Hepatocyte (in vitro differentiated cells): ENCODE measurements at regions not wholly inside any gene's neighbourhood (a gene's known extent, or its start where the extent isn't known, plus 50 kb on each side); places are given as distances from the start of the nearest gene placed in this dataset.

ENCODE experiments used
- DNase-seq: peaks from one replicate; pipeline ENCODE4 v3.0.0-alpha.2; 2016; ENCODE audit warnings: low spot score
- H2AFZ ChIP-seq: fragments of 200-600 bp; sonication (generic); 2 replicates; pipeline ENCODE4 v1.6.0; 2016; ENCODE audit warnings: antibody characterized with exemption, mild to moderate bottlenecking
- H3K27ac ChIP-seq: fragments of 200-600 bp; sonication (generic); 2 replicates; pipeline ENCODE4 v1.5.1; 2016; ENCODE audit warnings: mild to moderate bottlenecking
- H3K27me3 ChIP-seq: fragments of 200-600 bp; sonication (generic); 2 replicates; pipeline ENCODE4 v1.6.1; 2016
- H3K36me3 ChIP-seq: fragments of 200-600 bp; sonication (generic); replicated peaks from 2 replicates; pipeline ENCODE4 v1.5.1; 2016; ENCODE audit warnings: low read depth; ENCODE audit not compliant: insufficient read depth
- H3K4me1 ChIP-seq: fragments of 200-600 bp; sonication (generic); 2 replicates; pipeline ENCODE4 v1.5.1; 2016; ENCODE audit warnings: mild to moderate bottlenecking, moderate library complexity; ENCODE audit not compliant: insufficient read depth
- H3K4me2 ChIP-seq: fragments of 200-600 bp; sonication (generic); 2 replicates; pipeline ENCODE4 v1.6.0; 2016
- H3K4me3 ChIP-seq: fragments of 200-600 bp; sonication (generic); 2 replicates; pipeline ENCODE4 v1.5.1; 2016; ENCODE audit warnings: mild to moderate bottlenecking
- H3K79me2 ChIP-seq: fragments of 200-600 bp; sonication (generic); 2 replicates; pipeline ENCODE4 v1.6.0; 2017; ENCODE audit warnings: mild to moderate bottlenecking
- H3K9me2 ChIP-seq: fragments of 200-600 bp; sonication (generic); replicated peaks from 2 replicates; pipeline ENCODE4 v1.6.0; 2017; ENCODE audit warnings: mild to moderate bottlenecking; ENCODE audit not compliant: insufficient read depth
- H3K9me3 ChIP-seq: fragments of 200-600 bp; sonication (generic); 2 replicates; pipeline ENCODE4 v1.5.1; 2016; ENCODE audit warnings: low read depth, mild to moderate bottlenecking
- H4K20me1 ChIP-seq: fragments of 200-600 bp; sonication (generic); 2 replicates; pipeline ENCODE4 v1.6.0; 2016; ENCODE audit warnings: mild to moderate bottlenecking; ENCODE audit not compliant: insufficient read depth, poor library complexity, severe bottlenecking
- CTCF ChIP-seq: fragments of 200-600 bp; sonication (generic); IDR thresholded peaks from 2 replicates; pipeline ENCODE4 v1.5.1; 2016; ENCODE audit warnings: antibody characterized with exemption, mild to moderate bottlenecking; ENCODE audit not compliant: poor library complexity
- EZH2 ChIP-seq: fragments of 200-600 bp; sonication (generic); IDR thresholded peaks from 2 replicates; pipeline ENCODE4 v1.6.1; 2016; ENCODE audit warnings: antibody characterized with exemption, mild to moderate bottlenecking, borderline replicate concordance
- EZH2phosphoT487 ChIP-seq: fragments of 200-600 bp; sonication (generic); IDR thresholded peaks from one replicate; pipeline ENCODE4 v1.6.1; 2018; ENCODE audit warnings: antibody characterized with exemption, mild to moderate bottlenecking, low read depth, moderate library complexity; ENCODE audit not compliant: unreplicated experiment, severe bottlenecking
- WGBS: methylation state at CpG from one replicate; pipeline ENCODE4 v1.1.6; 2016; ENCODE audit warnings: low lambda C conversion rate; ENCODE audit errors: missing lambda C conversion rate; 5-methylcytosine and 5-hydroxymethylcytosine counted together

- H3K9me3 ChIP-seq = no peaks in the 10 kb centered on the region
- no peaks in the 10 kb centered on the region for H3K36me3 ChIP-seq
- H4K20me1 ChIP-seq = no peaks in the 10 kb centered on the region
- 75% methylated on average over 4 of the region's 4 CpGs for WGBS
- H3K79me2 ChIP-seq = no peaks in the 10 kb centered on the region
- H3K27me3 ChIP-seq = no peaks in the 10 kb centered on the region
- DNase-seq = no peak
- H3K4me3 ChIP-seq = no peak overlapping the region
- no peak overlapping the region for H3K27ac ChIP-seq
- H2AFZ ChIP-seq = no peak overlapping the region
- H3K4me2 ChIP-seq = no peak overlapping the region
- no peaks in the 10 kb centered on the region for H3K4me1 ChIP-seq
- no peaks in the 10 kb centered on the region for H3K9me2 ChIP-seq
- TF ChIP-seq CTCF = no peak
- TF ChIP-seq EZH2phosphoT487 = no peak
- TF ChIP-seq EZH2 = no peak
Observed at GRCh38 chr18:24543086-24543794, 82.8 kb downstream of the HRH4 start.

GRCh38 chr18:24543795-24544498 lies 83.5 kb downstream of the HRH4 start:
- Histone ChIP-seq H4K20me1 (no peaks in the 10 kb centered on the region), H3K4me3 (no peak overlapping the region), H3K9me2 (no peaks in the 10 kb centered on the region), H3K79me2 (no peaks in the 10 kb centered on the region), H3K27ac (no peak overlapping the region), H3K4me2 (no peak overlapping the region), H2AFZ (no peak overlapping the region), H3K9me3 (no peaks in the 10 kb centered on the region), H3K36me3 (no peaks in the 10 kb centered on the region), H3K4me1 (no peaks in the 10 kb centered on the region), H3K27me3 (no peaks in the 10 kb centered on the region)
- TF ChIP-seq CTCF (peak; percentile 76), EZH2phosphoT487 (no peak)
- DNase-seq = peak; percentile 62
- WGBS = 31% methylated on average over 6 of the region's 6 CpGs

GRCh38 chr18:24544949-24545348 lies 84.5 kb downstream of the HRH4 start:
- no peaks in the 10 kb centered on the region for H3K4me1 ChIP-seq
- H3K4me2 ChIP-seq = no peak overlapping the region
- no peaks in the 10 kb centered on the region for H3K9me2 ChIP-seq
- no peak overlapping the region for H2AFZ ChIP-seq
- H3K27ac ChIP-seq = no peak overlapping the region
- no peaks in the 10 kb centered on the region for H3K36me3 ChIP-seq
- DNase-seq = no peak
- H3K9me3 ChIP-seq = no peaks in the 10 kb centered on the region
- TF ChIP-seq EZH2 = no peak
- TF ChIP-seq CTCF = no peak
- TF ChIP-seq EZH2phosphoT487 = no peak
- no peaks in the 10 kb centered on the region for H3K79me2 ChIP-seq
- H3K4me3 ChIP-seq = no peak overlapping the region
- H4K20me1 ChIP-seq = no peaks in the 10 kb centered on the region
- WGBS = 92% methylated on average over 4 of the region's 4 CpGs
- H3K27me3 ChIP-seq = no peaks in the 10 kb centered on the region
